B cell (primary cell): ENCODE measurements at regions not wholly inside any gene's neighbourhood (a gene's known extent, or its start where the extent isn't known, plus 50 kb on each side); places are given as distances from the start of the nearest gene placed in this dataset.

Experiments
- ATAC-seq: fragments of 200-7000 bp; cut with Tn5 transposase; one replicate; pipeline ENCODE4 v1.10.0; 2021; ENCODE audit warnings: low read depth, mild to moderate bottlenecking, moderate number of reproducible peaks, moderate library complexity
- CTCF ChIA-PET: fragments of 350-600 bp; sonication (Branson Sonifier 250); formaldehyde crosslinking; loops from one replicate; lab custom pipeline; 2021; ENCODE audit warnings: antibody characterized with exemption, inconsistent platforms; lab: Charles Lee
- POLR2A ChIA-PET: fragments of 350-600 bp; sonication (Branson Sonifier 250); formaldehyde crosslinking; loops from one replicate; lab custom pipeline; 2021; ENCODE audit warnings: antibody characterized with exemption; lab: Charles Lee
- DNase-seq: peaks from one replicate; pipeline ENCODE4 v3.0.0; 2013
- H2AFZ ChIP-seq: 2 replicates; pipeline ENCODE4 v1.6.1; 2012; ENCODE audit warnings: mild to moderate bottlenecking, low read depth, low read length; ENCODE audit not compliant: insufficient read depth, poor library complexity, severe bottlenecking
- H3K27ac ChIP-seq, 2 donors: 1 replicate in 1 of 2; 2 replicates in 1 of 2; pipeline ENCODE4 v1.5.1; 2012 to 2013; ENCODE audit warnings: low read length in 2 of 2, mild to moderate bottlenecking in 2 of 2, moderate library complexity in 1 of 2
- H3K27me3 ChIP-seq, 4 experiments: fragments of 200-600 bp in 1 of 4; sonication (generic) in 1 of 4; replicated peaks in 1 of 4; 1 replicate in 2 of 4; 2 replicates in 2 of 4; pipeline versions ENCODE4 v1.6.1 to v1.7.0; 2013 to 2016; ENCODE audit warnings: low read length in 3 of 4, mild to moderate bottlenecking in 2 of 4, mixed read lengths in 1 of 4, moderate library complexity in 1 of 4; ENCODE audit not compliant: insufficient read depth in 4 of 4, control insufficient read depth in 3 of 4; ENCODE audit errors: control extremely low read depth in 1 of 4
- H3K36me3 ChIP-seq, 2 experiments: replicated peaks in 1 of 2; 1 replicate in 1 of 2; 2 replicates in 1 of 2; pipeline versions ENCODE4 v1.6.1 to v1.7.1; 2013; ENCODE audit warnings: low read length in 1 of 2; ENCODE audit not compliant: insufficient read depth in 2 of 2, control insufficient read depth in 1 of 2; ENCODE audit errors: control extremely low read depth in 1 of 2, extremely low read depth in 1 of 2
- H3K4me1 ChIP-seq, 2 donors: fragments of 200-600 bp in 1 of 2; sonication (generic) in 1 of 2; 1 replicate in 1 of 2; 2 replicates in 1 of 2; pipeline versions ENCODE4 v1.5.1 to v1.6.1; 2013 to 2017; ENCODE audit warnings: low read length in 2 of 2; ENCODE audit not compliant: control insufficient read depth in 2 of 2, insufficient read depth in 2 of 2
- H3K4me2 ChIP-seq: replicated peaks from 2 replicates; pipeline ENCODE3; 2012; ENCODE audit warnings: mild to moderate bottlenecking, low read depth, low read length; ENCODE audit not compliant: poor library complexity, severe bottlenecking
- H3K4me3 ChIP-seq, 5 experiments: fragments of 200-600 bp in 1 of 5; sonication (generic) in 1 of 5; 1 replicate in 3 of 5; 2 replicates in 2 of 5; pipeline versions ENCODE4 v1.5.1 to v1.7.0; 2011 to 2016; ENCODE audit warnings: low read length in 4 of 5, mild to moderate bottlenecking in 4 of 5, low read depth in 2 of 5, control low read depth in 1 of 5, moderate library complexity in 1 of 5; ENCODE audit not compliant: insufficient read depth in 1 of 5; ENCODE audit errors: control extremely low read depth in 1 of 5, extremely low read depth in 1 of 5
- H3K79me2 ChIP-seq: fragments of 200-600 bp; sonication (generic); one replicate; pipeline ENCODE4 v1.6.0; 2016; ENCODE audit warnings: low read length; ENCODE audit not compliant: control insufficient read depth, insufficient read depth
- H3K9ac ChIP-seq: fragments of 200-600 bp; sonication (generic); 2 replicates; pipeline ENCODE4 v1.6.1; 2017; ENCODE audit warnings: mild to moderate bottlenecking, low read length, moderate library complexity
- H3K9me3 ChIP-seq, 3 donors: one replicate each; pipeline versions ENCODE4 v1.6.1 to v1.7.1; 2013; ENCODE audit warnings: low read length in 2 of 3; ENCODE audit not compliant: control insufficient read depth in 2 of 3, insufficient read depth in 1 of 3; ENCODE audit errors: control extremely low read depth in 1 of 3
- H4K20me1 ChIP-seq: 2 replicates; pipeline ENCODE4 v1.6.0; 2012; ENCODE audit warnings: mild to moderate bottlenecking, low read length; ENCODE audit not compliant: insufficient read depth, control insufficient read depth, poor library complexity, severe bottlenecking
- H3K27ac Mint-ChIP-seq: one replicate; pipeline ENCODE4 v1.8.0; 2021; ENCODE audit warnings: mixed read lengths
- H3K27me3 Mint-ChIP-seq: one replicate; pipeline ENCODE4 v1.8.0; 2021; ENCODE audit warnings: mixed read lengths
- H3K4me1 Mint-ChIP-seq: one replicate; pipeline ENCODE4 v1.8.0; 2021; ENCODE audit warnings: mixed read lengths
- H3K4me3 Mint-ChIP-seq: one replicate; pipeline ENCODE4 v1.8.0; 2021; ENCODE audit warnings: mixed read lengths
- H3K9me3 Mint-ChIP-seq: one replicate; pipeline ENCODE4 v1.8.0; 2022; ENCODE audit warnings: mixed read lengths; ENCODE audit not compliant: insufficient read depth
- EZH2 ChIP-seq: IDR thresholded peaks from 2 replicates; pipeline ENCODE4 v1.6.1; 2012; ENCODE audit warnings: borderline replicate concordance, low read depth, mild to moderate bottlenecking, moderate library complexity, low read length; ENCODE audit not compliant: insufficient read depth, poor library complexity, severe bottlenecking
- intact Hi-C: fragments of 100-400 bp; cut with micrococcal nuclease; formaldehyde crosslinking; loops from one replicate; pipeline ENCODE4 v1.10.0; 2022
- TF ChIP-seq, protein P1 (sequence below): fragments of 200-600 bp; IDR thresholded peaks from one replicate; pipeline ENCODE4 v1.8.0; 2022; ENCODE audit warnings: antibody characterized with exemption, mild to moderate bottlenecking

DNA sequence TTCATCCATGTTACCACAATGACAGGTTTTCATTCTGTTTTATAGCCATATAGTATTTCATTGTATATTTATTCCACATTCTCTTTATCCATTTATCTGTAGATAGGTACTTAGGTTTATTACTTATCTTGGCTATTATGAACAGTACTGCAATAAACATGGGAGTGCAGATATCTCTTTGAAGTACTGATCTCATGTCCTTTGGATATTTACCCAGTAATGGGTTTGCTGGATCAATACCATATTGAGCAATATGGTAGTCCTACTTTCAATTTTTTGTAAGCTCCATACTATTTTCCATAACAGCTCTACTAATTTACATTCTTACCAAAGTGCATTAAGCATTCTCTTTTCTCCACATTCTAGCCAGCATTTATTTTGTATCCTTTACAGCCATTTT is 235.8 kb upstream of the ALG10 start:
- TF ChIP-seq, protein P1, sequence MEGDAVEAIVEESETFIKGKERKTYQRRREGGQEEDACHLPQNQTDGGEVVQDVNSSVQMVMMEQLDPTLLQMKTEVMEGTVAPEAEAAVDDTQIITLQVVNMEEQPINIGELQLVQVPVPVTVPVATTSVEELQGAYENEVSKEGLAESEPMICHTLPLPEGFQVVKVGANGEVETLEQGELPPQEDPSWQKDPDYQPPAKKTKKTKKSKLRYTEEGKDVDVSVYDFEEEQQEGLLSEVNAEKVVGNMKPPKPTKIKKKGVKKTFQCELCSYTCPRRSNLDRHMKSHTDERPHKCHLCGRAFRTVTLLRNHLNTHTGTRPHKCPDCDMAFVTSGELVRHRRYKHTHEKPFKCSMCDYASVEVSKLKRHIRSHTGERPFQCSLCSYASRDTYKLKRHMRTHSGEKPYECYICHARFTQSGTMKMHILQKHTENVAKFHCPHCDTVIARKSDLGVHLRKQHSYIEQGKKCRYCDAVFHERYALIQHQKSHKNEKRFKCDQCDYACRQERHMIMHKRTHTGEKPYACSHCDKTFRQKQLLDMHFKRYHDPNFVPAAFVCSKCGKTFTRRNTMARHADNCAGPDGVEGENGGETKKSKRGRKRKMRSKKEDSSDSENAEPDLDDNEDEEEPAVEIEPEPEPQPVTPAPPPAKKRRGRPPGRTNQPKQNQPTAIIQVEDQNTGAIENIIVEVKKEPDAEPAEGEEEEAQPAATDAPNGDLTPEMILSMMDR = no peak
- TF ChIP-seq EZH2 = no peak
- intact Hi-C loops = no loop called here
- Histone ChIP-seq H2AFZ (no peak overlapping the region), H3K4me2 (no peak overlapping the region), H4K20me1 (no peaks in the 10 kb centered on the region), H3K79me2 (no peaks in the 10 kb centered on the region), H3K27ac (no peak overlapping the region), H3K4me1 (no peaks in the 10 kb centered on the region), H3K27me3 (no peaks in the 10 kb centered on the region), H3K4me3 (no peak overlapping the region), H3K9me3 (peaks cover 0 to 7% (median 0%) of the 10 kb centered on the region in 3 donors), H3K9ac (no peak overlapping the region), H3K36me3 (no peaks in the 10 kb centered on the region)
- Mint-ChIP-seq H3K27ac (no peak overlapping the region), H3K4me1 (no peaks in the 10 kb centered on the region), H3K4me3 (no peak overlapping the region), H3K27me3 (no peaks in the 10 kb centered on the region), H3K9me3 (peaks cover 2% of the 10 kb centered on the region)
- DNase-seq (no peak), ATAC-seq (no peak)
- ChIA-PET CTCF (no interaction called here), POLR2A (no interaction called here)

DNA sequence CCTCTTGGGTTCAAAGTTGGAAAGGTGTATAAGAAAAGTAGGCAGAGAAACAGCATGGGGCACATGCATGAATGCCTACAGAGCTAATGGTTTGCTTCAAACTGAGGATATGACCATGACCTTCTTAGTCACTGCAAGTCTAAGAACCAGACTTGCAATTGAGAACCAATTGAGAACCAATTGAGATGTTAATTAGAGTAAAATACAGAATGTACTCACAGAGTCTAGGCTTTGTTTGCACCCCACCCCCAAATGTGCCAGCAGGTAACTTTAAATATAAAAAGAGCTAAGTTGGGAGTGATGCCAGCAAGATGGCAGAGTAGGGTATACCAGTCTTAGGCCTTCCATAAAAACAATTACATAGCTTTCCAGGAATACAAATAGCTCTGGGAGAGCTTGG is 227.3 kb upstream of the ALG10 start:
- Histone ChIP-seq H2AFZ (no peak overlapping the region), H3K9ac (no peak overlapping the region), H3K9me3 (peaks cover 0 to 6% (median 1%) of the 10 kb centered on the region in 3 donors), H3K27ac (no peak overlapping the region), H3K27me3 (no peaks in the 10 kb centered on the region), H3K4me3 (no peak overlapping the region), H4K20me1 (no peaks in the 10 kb centered on the region), H3K4me2 (no peak overlapping the region), H3K36me3 (no peaks in the 10 kb centered on the region), H3K79me2 (no peaks in the 10 kb centered on the region), H3K4me1 (no peaks in the 10 kb centered on the region)
- intact Hi-C loops = no loop called here
- no peaks in the 10 kb centered on the region for H3K27me3 Mint-ChIP-seq
- CTCF ChIA-PET = no interaction called here
- H3K4me1 Mint-ChIP-seq = no peaks in the 10 kb centered on the region
- no peak overlapping the region for H3K4me3 Mint-ChIP-seq
- H3K27ac Mint-ChIP-seq = no peak overlapping the region
- ATAC-seq = no peak
- no peak for TF ChIP-seq EZH2
- TF ChIP-seq, protein P1 = no peak
- DNase-seq = no peak
- POLR2A ChIA-PET = no interaction called here
- peaks cover 11% of the 10 kb centered on the region for H3K9me3 Mint-ChIP-seq
